ENCODE measurements at regions not wholly inside any gene's neighbourhood (a gene's known extent, or its start where the extent isn't known, plus 50 kb on each side); places are given as distances from the start of the nearest gene placed in this dataset.

DNA sequence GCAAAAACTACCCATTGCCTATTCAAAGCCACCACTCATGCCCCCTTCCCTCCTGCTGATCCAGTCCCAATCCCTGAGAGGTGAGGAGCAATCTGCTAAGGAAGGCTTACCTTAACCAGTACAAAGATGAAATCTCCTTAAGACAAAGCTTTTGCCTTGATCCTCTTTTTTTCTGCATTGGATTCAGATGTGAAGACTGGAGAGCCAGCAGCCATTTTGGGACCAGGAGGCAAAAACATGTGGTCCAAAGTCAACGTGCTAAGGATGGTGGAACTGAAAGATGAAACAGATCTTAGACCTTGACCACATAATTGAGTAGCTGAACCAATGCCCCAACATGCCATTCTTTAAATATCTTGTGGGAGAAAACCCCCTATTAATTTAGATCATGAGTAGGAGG lies 171.4 kb downstream of the IRX5 start:
- Histone ChIP-seq H3K27ac (ENCODE audit: low read depth, low read length) (no peak overlapping the region), H3K9ac (ENCODE audit: extremely low read depth, low read length, poor library complexity, severe bottlenecking) (no peak overlapping the region), H3K4me3 (ENCODE audit: low read length) (no peak overlapping the region), H3K9me3 (ENCODE audit: control insufficient read depth, low read length) (peaks cover 5% of the 10 kb centered on the region), H3K4me1 (ENCODE audit: control insufficient read depth, insufficient read depth, low read length) (no peaks in the 10 kb centered on the region), H3K27me3 (ENCODE audit: control insufficient read depth, insufficient read depth, low read length, poor library complexity, severe bottlenecking) (no peaks in the 10 kb centered on the region), H3K36me3 (ENCODE audit: control insufficient read depth, insufficient read depth, low read length) (no peaks in the 10 kb centered on the region)
- Mint-ChIP-seq H3K4me1 (no peaks in the 10 kb centered on the region), H3K9me3 (peaks cover 8% of the 10 kb centered on the region), H3K27ac (no peak overlapping the region), H3K36me3 (ENCODE audit: low read depth) (no peaks in the 10 kb centered on the region), H3K27me3 (ENCODE audit: insufficient read depth) (peaks cover 6% of the 10 kb centered on the region), H3K4me3 (no peak overlapping the region)
- no peak for DNase-seq
- 71 to 90% methylated on average over 1 of the region's 1 CpG for WGBS, 2 experiments (ENCODE audit: insufficient coverage in 1 of 2, insufficient read length in 1 of 2)
- TF ChIP-seq CTCF (conservative IDR thresholded peaks at IDR 0.05) = no peak

DNA sequence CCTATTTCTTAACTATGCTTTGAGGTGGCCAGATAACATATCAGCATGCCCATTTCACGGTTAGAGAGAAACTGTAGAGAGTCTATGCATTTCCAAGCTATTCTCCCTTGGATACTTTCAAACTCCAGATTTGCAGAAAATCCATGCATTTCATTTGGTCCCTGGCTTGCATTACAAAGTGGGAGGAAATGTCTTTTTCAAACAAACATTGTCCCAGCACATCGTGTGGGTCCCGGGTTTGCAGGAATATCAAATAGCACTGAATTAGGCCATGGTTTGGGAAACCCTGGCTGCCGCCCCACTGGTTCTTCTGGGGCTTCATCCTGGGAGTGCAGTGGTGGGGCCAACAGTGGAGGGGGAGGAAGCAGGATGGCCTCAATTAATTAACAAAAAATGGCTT lies 171.9 kb downstream of the IRX5 start:
- Histone ChIP-seq H3K27me3 (ENCODE audit: control insufficient read depth, insufficient read depth, low read length, poor library complexity, severe bottlenecking) (no peaks in the 10 kb centered on the region), H3K27ac (ENCODE audit: low read depth, low read length) (no peak overlapping the region), H3K9me3 (ENCODE audit: control insufficient read depth, low read length) (peaks cover 5% of the 10 kb centered on the region), H3K4me3 (ENCODE audit: low read length) (no peak overlapping the region), H3K36me3 (ENCODE audit: control insufficient read depth, insufficient read depth, low read length) (no peaks in the 10 kb centered on the region), H3K9ac (ENCODE audit: extremely low read depth, low read length, poor library complexity, severe bottlenecking) (no peak overlapping the region), H3K4me1 (ENCODE audit: control insufficient read depth, insufficient read depth, low read length) (no peaks in the 10 kb centered on the region)
- TF ChIP-seq CTCF (conservative IDR thresholded peaks at IDR 0.05) = no peak
- H3K27ac Mint-ChIP-seq = no peak overlapping the region
- H3K9me3 Mint-ChIP-seq = peaks cover 8% of the 10 kb centered on the region
- H3K27me3 Mint-ChIP-seq (ENCODE audit: insufficient read depth) = peaks cover 8% of the 10 kb centered on the region
- no peak for DNase-seq
- H3K36me3 Mint-ChIP-seq (ENCODE audit: low read depth) = no peaks in the 10 kb centered on the region
- WGBS, 2 experiments (ENCODE audit: insufficient coverage in 1 of 2, insufficient read length in 1 of 2) = 72 to 73% methylated on average over 4 of the region's 4 CpGs
- H3K4me1 Mint-ChIP-seq = peaks cover 3% of the 10 kb centered on the region
- no peak overlapping the region for H3K4me3 Mint-ChIP-seq

- H3K27ac ChIP-seq (ENCODE audit: low read depth, low read length) = no peak overlapping the region
- no peaks in the 10 kb centered on the region for H3K4me1 ChIP-seq (ENCODE audit: control insufficient read depth, insufficient read depth, low read length)
- no peak for DNase-seq
- WGBS, 2 experiments (ENCODE audit: insufficient coverage in 1 of 2, insufficient read length in 1 of 2) = 89 to 91% methylated on average over 2 to 3 of the region's 3 CpGs
- no peak for TF ChIP-seq CTCF (conservative IDR thresholded peaks at IDR 0.05)
- no peak overlapping the region for H3K27ac Mint-ChIP-seq
- H3K36me3 ChIP-seq (ENCODE audit: control insufficient read depth, insufficient read depth, low read length) = no peaks in the 10 kb centered on the region
- H3K4me1 Mint-ChIP-seq = peaks cover 8% of the 10 kb centered on the region
- H3K4me3 ChIP-seq (ENCODE audit: low read length) = no peak overlapping the region
- H3K9ac ChIP-seq (ENCODE audit: extremely low read depth, low read length, poor library complexity, severe bottlenecking) = no peak overlapping the region
- no peaks in the 10 kb centered on the region for H3K27me3 ChIP-seq (ENCODE audit: control insufficient read depth, insufficient read depth, low read length, poor library complexity, severe bottlenecking)
- H3K9me3 ChIP-seq (ENCODE audit: control insufficient read depth, low read length) = no peaks in the 10 kb centered on the region
- no peaks in the 10 kb centered on the region for H3K9me3 Mint-ChIP-seq
- no peaks in the 10 kb centered on the region for H3K36me3 Mint-ChIP-seq (ENCODE audit: low read depth)
- H3K27me3 Mint-ChIP-seq (ENCODE audit: insufficient read depth) = peaks cover 6% of the 10 kb centered on the region
- H3K4me3 Mint-ChIP-seq = no peak overlapping the region
These were observed 177.2 kb downstream of the IRX5 start for GRCh38 chr16:55107851-55108250.
